Colonic mucosa (tissue), 4 donors: ENCODE measurements at regions not wholly inside any gene's neighbourhood (a gene's known extent, or its start where the extent isn't known, plus 50 kb on each side); places are given as distances from the start of the nearest gene placed in this dataset.

Experiments
- DNase-seq: peaks from one replicate; pipeline ENCODE4 v3.0.0-alpha.2; 2020
- H3K27ac ChIP-seq: fragments of 200-600 bp; one replicate; pipeline ENCODE4 v1.8.0; 2021
- H3K27me3 ChIP-seq: fragments of 200-600 bp; one replicate; pipeline ENCODE4 v1.8.0; 2021
- H3K36me3 ChIP-seq: fragments of 200-600 bp; one replicate; pipeline ENCODE4 v1.8.0; 2021
- H3K4me1 ChIP-seq: fragments of 200-600 bp; one replicate; pipeline ENCODE4 v1.8.0; 2021; ENCODE audit warnings: mild to moderate bottlenecking
- H3K4me3 ChIP-seq: fragments of 200-600 bp; one replicate; pipeline ENCODE4 v1.8.0; 2021
- H3K9ac ChIP-seq, 2 donors: one replicate each; pipeline ENCODE4 v1.7.0; 2013; ENCODE audit warnings: control low read depth in 2 of 2, low read depth in 2 of 2, low read length in 2 of 2
- H3K9me3 ChIP-seq: fragments of 200-600 bp; one replicate; pipeline ENCODE4 v1.8.0; 2021
- CTCF ChIP-seq: fragments of 200-600 bp; IDR thresholded peaks from one replicate; pipeline ENCODE4 v1.8.0; 2022; ENCODE audit warnings: antibody characterized with exemption, mild to moderate bottlenecking
- intact Hi-C: fragments of 100-400 bp; cut with DNase I; formaldehyde crosslinking; loops from one replicate; pipeline ENCODE4 v1.14.1; 2022
- donor health status: healthy.
- donor health status: DM: no; HTN: no; CAD: no.
- donor health status: DM: no; HTN: no; CAD: no.

DNA sequence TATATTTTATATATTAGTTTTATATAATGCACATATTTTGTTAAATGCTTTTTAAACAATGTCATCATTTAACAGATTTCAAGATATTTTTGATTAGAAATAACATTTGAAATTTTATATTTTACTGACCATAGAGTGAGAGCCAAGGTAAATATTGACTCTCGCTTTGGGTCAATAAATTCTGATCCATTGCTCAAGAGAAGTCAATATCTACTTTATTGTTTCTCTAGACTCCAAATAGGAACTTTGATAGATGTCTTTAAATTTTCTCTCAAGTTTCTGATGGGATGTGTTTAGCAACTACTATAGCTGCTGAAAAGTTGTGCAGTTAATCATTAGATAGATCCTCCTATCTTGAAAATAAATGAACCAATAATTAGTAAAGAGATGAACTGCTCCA lies 61.4 kb upstream of the ATXN7L3B start:
- H3K9ac ChIP-seq: no peak overlapping the region
- intact Hi-C loops: no loop called here
- H3K4me1 ChIP-seq: no peaks in the 10 kb centered on the region
- no peaks in the 10 kb centered on the region for H3K36me3 ChIP-seq
- H3K4me3 ChIP-seq: no peak overlapping the region
- H3K27ac ChIP-seq: no peak overlapping the region
- DNase-seq: no peak
- H3K27me3 ChIP-seq: no peaks in the 10 kb centered on the region
- no peaks in the 10 kb centered on the region for H3K9me3 ChIP-seq
- no peak for TF ChIP-seq CTCF

DNA sequence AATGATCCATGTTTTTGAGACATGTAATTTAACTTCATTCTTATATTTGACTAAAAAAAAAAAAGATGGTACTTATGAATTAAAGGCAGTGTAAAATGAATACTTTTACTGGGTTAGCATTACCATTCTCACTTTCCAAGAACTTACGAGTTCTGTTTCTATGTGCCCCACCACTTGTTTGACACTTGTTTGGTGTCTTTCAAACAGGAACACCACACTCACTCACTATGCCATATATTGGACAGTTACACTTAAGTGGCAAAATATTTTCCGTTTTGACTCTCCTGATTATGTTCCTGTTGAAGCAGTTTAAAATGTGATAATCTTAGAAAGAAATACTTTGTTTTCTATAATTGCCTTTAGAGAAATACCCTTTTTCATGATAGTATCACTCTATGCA lies 56.6 kb upstream of the ATXN7L3B start:
- H3K27me3 ChIP-seq: no peaks in the 10 kb centered on the region
- no peaks in the 10 kb centered on the region for H3K4me1 ChIP-seq
- no peak for TF ChIP-seq CTCF
- no peaks in the 10 kb centered on the region for H3K9me3 ChIP-seq
- H3K4me3 ChIP-seq: no peak overlapping the region
- DNase-seq: no peak
- intact Hi-C loops: no loop called here
- H3K27ac ChIP-seq: no peak overlapping the region
- H3K36me3 ChIP-seq: no peaks in the 10 kb centered on the region
- H3K9ac ChIP-seq: no peak overlapping the region

DNA sequence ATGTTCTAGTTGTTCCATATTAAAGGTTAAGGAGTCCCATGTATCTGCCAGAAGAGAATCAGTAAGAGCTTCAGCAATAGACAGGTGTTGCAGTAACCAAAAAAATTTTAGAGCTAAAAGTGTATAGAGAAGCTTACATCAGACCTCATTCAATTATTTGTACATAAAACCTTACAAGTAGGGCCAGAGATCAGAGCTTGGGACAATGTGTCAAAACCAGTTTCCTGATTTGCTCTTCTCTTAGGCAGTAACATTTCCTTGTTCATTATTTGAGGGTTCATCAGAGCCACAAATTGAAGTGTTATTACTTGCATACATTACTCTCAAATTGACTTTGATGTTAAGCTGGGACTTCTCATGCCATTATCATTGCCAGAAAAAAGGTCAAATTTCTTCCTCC lies 55.5 kb upstream of the ATXN7L3B start:
- H3K27me3 ChIP-seq: no peaks in the 10 kb centered on the region
- intact Hi-C loops: no loop called here
- H3K4me3 ChIP-seq: no peak overlapping the region
- no peaks in the 10 kb centered on the region for H3K9me3 ChIP-seq
- no peak overlapping the region for H3K9ac ChIP-seq
- TF ChIP-seq CTCF: no peak
- no peaks in the 10 kb centered on the region for H3K36me3 ChIP-seq
- H3K27ac ChIP-seq: no peak overlapping the region
- DNase-seq: no peak
- H3K4me1 ChIP-seq: no peaks in the 10 kb centered on the region

DNA sequence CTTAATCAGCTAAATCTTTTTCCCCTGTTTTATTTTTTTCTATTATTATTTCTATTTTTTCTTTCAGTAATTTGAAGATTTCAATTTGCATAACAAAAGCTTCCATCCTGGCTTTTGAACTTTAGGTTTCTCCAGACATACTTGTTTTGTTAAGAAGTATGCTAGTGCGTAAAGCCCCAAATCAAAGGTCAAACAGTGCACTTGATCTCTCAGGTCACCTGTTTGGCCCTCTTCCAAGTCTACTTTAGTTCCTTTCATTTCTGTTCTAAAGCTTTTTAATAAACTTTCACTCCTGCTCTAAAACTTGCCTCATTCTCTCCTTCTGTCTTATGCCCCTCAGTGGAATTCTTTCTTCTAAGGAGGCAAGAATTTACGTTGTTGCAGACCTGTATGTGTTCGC lies 54.6 kb upstream of the ATXN7L3B start:
- no peak overlapping the region for H3K9ac ChIP-seq
- H3K27me3 ChIP-seq: no peaks in the 10 kb centered on the region
- H3K4me1 ChIP-seq: no peaks in the 10 kb centered on the region
- no peaks in the 10 kb centered on the region for H3K9me3 ChIP-seq
- TF ChIP-seq CTCF: no peak
- DNase-seq: no peak
- H3K36me3 ChIP-seq: no peaks in the 10 kb centered on the region
- intact Hi-C loops: no loop called here
- H3K27ac ChIP-seq: no peak overlapping the region
- H3K4me3 ChIP-seq: no peak overlapping the region
